Fibroblast of mammary gland (primary cell): ENCODE measurements at regions not wholly inside any gene's neighbourhood (a gene's known extent, or its start where the extent isn't known, plus 50 kb on each side); places are given as distances from the start of the nearest gene placed in this dataset.

Source experiments
- DNase-seq: peaks from one replicate; pipeline ENCODE4 v3.0.0-alpha.2; 2010; ENCODE audit warnings: low read depth
- H3K4me3 ChIP-seq: 2 replicates; pipeline ENCODE4 v1.5.1; 2011; ENCODE audit warnings: low read depth, mild to moderate bottlenecking, low read length, moderate library complexity; ENCODE audit not compliant: control insufficient read depth
- TF ChIP-seq, protein P1 (sequence below): conservative IDR thresholded peaks from 2 replicates; pipeline ENCODE4 v1.5.1; 2011; ENCODE audit warnings: low read depth, low read length, inconsistent platforms; ENCODE audit not compliant: control insufficient read depth, insufficient read depth

DNA sequence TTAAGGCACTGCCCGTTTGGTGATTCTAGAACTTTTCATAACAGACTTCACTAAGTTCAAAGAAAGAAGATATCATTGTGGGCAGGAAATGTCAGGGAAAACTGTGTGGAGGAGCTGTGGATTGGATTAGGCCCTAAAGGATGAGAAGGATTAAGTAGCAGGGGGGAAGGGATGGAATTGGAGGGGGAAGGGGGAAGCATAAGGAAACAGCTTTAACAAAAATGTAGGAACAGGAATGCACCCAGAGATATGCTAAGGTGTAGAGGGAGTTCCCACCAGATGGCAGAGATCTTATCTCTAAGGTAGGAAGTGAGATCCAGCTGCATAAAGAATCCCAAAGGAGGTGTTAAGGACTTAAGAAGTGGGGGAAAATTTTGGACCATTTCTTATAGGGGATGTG, 114.5 kb downstream of the LARP7 start:
- H3K4me3 ChIP-seq = no peak overlapping the region
- DNase-seq = no peak
- TF ChIP-seq, protein P1, sequence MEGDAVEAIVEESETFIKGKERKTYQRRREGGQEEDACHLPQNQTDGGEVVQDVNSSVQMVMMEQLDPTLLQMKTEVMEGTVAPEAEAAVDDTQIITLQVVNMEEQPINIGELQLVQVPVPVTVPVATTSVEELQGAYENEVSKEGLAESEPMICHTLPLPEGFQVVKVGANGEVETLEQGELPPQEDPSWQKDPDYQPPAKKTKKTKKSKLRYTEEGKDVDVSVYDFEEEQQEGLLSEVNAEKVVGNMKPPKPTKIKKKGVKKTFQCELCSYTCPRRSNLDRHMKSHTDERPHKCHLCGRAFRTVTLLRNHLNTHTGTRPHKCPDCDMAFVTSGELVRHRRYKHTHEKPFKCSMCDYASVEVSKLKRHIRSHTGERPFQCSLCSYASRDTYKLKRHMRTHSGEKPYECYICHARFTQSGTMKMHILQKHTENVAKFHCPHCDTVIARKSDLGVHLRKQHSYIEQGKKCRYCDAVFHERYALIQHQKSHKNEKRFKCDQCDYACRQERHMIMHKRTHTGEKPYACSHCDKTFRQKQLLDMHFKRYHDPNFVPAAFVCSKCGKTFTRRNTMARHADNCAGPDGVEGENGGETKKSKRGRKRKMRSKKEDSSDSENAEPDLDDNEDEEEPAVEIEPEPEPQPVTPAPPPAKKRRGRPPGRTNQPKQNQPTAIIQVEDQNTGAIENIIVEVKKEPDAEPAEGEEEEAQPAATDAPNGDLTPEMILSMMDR = no peak

GRCh38 chr4:112752061-112752460, 115.1 kb downstream of the LARP7 start:
- TF ChIP-seq, protein P1 = no peak
- no peak for DNase-seq
- no peak overlapping the region for H3K4me3 ChIP-seq

DNA sequence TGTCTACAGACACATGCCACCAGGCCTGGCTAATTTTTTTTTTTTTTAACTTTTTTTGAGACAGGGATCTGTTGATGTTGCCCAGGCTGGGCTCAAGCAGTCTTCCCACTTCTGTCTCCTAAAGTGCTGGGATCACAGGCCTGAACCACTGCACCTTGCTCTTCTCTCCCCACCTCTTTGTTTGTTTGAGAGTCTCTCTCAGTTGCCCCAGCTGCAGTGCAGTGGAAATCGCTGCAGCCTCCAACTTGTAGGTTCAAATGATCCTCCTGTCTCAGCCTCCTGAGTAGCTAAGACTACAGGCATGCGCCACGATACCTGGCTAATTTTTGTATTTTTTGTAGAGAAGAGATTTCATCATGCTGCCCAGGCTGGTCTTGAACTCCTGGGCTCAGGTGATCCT, 115.6 kb downstream of the LARP7 start:
- no peak for DNase-seq
- TF ChIP-seq, protein P1 = no peak
- no peak overlapping the region for H3K4me3 ChIP-seq

DNA sequence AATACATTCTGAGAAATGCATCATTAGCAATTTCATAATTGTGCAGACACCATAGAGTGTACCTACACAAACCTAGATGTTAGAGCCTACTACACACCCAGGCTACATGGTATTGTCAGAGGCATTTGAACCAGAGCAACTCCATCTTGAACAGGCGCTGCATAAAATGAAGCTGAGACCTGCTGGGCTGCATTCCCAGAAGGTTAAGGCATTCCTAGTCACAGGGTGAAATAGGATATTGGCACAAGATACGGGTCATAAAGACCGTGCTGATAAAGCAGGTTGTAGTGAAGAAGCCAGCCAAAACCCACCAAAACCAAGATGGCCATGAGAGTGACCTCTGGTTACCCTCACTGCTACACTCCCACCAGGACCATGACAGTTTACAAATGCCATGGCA, 116.4 kb downstream of the LARP7 start:
- TF ChIP-seq, protein P1 = no peak
- no peak overlapping the region for H3K4me3 ChIP-seq
- no peak for DNase-seq

DNA sequence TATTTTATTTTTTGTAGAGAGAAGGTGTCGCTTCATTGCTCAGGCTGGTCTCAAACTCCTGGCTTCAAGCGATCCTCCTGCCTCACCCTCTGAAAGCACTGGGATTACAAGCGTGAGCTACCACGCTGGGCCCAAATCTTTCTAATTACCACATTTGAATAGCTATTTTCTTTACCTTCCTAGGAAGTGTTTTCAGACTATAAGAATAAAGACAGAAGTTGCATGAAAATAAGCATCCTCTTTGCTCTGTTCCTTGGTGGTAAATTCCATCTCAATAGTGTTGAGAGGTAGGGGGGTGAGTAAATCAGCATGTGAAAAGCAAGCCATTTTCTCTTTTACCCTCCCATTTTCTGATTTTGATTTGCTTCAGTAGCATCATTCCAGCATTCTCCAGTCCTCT, 122.4 kb downstream of the LARP7 start:
- DNase-seq = no peak
- TF ChIP-seq, protein P1 = no peak
- no peak overlapping the region for H3K4me3 ChIP-seq

DNA sequence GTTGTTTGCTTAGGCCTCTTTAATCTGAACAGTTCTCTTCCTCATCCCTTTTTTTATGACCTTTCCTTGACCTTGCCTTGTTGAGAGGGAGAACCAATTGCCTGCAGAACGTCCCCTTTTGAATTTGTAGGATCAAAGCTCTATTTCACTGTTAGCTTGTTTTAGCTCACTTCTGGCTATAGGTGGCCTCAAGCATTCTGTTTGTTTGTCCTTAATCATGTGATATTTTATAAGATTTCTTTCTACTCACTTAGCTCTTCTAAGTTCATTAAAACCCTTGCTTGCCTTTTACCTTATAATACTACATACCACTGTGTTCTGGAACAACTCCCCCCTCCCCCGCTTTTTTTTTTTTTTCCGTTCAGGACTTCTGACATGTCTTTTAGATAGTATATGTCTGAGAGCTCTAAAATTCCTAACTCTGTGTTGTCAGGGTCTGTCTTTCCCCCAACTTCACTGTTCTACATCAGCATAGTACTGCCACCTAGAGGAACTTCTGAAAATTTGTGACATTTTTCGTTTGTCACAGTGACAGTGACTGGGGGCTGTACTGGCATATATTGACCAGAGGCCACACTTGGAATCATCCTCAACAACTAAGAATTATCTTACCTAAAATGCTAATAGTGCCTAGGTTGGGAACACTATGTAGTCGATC, 128.5 kb downstream of the LARP7 start:
- no peak overlapping the region for H3K4me3 ChIP-seq
- TF ChIP-seq, protein P1 = peak; percentile 56

GRCh38 chr4:112766422-112766821, 129.5 kb downstream of the LARP7 start:
- TF ChIP-seq, protein P1 = peak; percentile 73
- no peak overlapping the region for H3K4me3 ChIP-seq
- DNase-seq = peak; percentile 43

More for the DNA sequence above, 128.5 kb downstream of the LARP7 start:
- peak; percentile 27 for DNase-seq
